Immature natural killer cell (primary cell): ENCODE measurements at regions not wholly inside any gene's neighbourhood (a gene's known extent, or its start where the extent isn't known, plus 50 kb on each side); places are given as distances from the start of the nearest gene placed in this dataset.

Source experiments
- DNase-seq, 3 donors: peaks; one replicate each; pipeline ENCODE4 v3.0.0; 2022; ENCODE audit warnings: mixed read lengths in 1 of 3
- H3K27ac Mint-ChIP-seq, 6 donors: one replicate each; pipeline ENCODE4 v1.8.0; 2020; ENCODE audit warnings: mixed read lengths in 6 of 6, mild to moderate bottlenecking in 5 of 6, inconsistent platforms in 4 of 6, moderate library complexity in 3 of 6
- H3K27me3 Mint-ChIP-seq, 3 donors: one replicate each; pipeline ENCODE4 v1.8.0; 2020 to 2021; ENCODE audit warnings: low read depth in 3 of 3, mild to moderate bottlenecking in 3 of 3, mixed read lengths in 3 of 3, moderate library complexity in 3 of 3, inconsistent platforms in 1 of 3
- H3K36me3 Mint-ChIP-seq, 3 donors: one replicate each; pipeline ENCODE4 v1.8.0; 2020; ENCODE audit warnings: mixed read lengths in 3 of 3, inconsistent platforms in 2 of 3, mild to moderate bottlenecking in 2 of 3
- H3K4me1 Mint-ChIP-seq, 2 donors: one replicate each; pipeline ENCODE4 v1.8.0; 2020; ENCODE audit warnings: inconsistent platforms in 2 of 2, mild to moderate bottlenecking in 2 of 2, mixed read lengths in 2 of 2, moderate library complexity in 1 of 2
- H3K4me3 Mint-ChIP-seq, 5 donors: one replicate each; pipeline ENCODE4 v1.8.0; 2020; ENCODE audit warnings: mild to moderate bottlenecking in 5 of 5, mixed read lengths in 5 of 5, inconsistent platforms in 3 of 5, moderate library complexity in 3 of 5
- H3K9me3 Mint-ChIP-seq, 6 donors: one replicate each; pipeline ENCODE4 v1.8.0; 2020; ENCODE audit warnings: mild to moderate bottlenecking in 6 of 6, mixed read lengths in 6 of 6, inconsistent platforms in 4 of 6, moderate library complexity in 3 of 6

DNA sequence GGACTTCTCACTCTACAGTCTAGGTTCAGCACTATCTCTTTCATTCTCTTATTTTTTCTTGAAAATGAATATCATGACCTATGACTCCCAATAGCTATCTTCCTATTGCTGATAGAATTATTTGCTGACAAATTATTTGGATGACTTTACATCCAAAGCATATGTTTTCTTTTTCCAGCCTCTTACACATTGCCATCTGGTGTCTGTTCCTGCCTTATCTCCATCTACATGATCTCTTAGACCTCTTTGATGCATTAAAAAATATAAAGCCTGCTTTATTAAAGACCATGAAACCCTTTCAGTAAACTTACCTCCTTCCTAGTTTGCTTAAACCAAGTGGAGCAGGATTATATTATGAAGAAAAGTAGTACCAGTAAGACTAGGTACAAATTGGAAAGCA is 700.9 kb upstream of the CXADR start:
- no peak for DNase-seq
- H3K27ac Mint-ChIP-seq: no peak overlapping the region
- H3K36me3 Mint-ChIP-seq: no peaks in the 10 kb centered on the region
- H3K4me1 Mint-ChIP-seq: no peaks in the 10 kb centered on the region
- peaks cover 0 to 2% (median 0%) of the 10 kb centered on the region in 3 donors for H3K27me3 Mint-ChIP-seq
- peaks cover 11 to 50% (median 32%) of the 10 kb centered on the region in 6 donors for H3K9me3 Mint-ChIP-seq
- H3K4me3 Mint-ChIP-seq: no peak overlapping the region

DNA sequence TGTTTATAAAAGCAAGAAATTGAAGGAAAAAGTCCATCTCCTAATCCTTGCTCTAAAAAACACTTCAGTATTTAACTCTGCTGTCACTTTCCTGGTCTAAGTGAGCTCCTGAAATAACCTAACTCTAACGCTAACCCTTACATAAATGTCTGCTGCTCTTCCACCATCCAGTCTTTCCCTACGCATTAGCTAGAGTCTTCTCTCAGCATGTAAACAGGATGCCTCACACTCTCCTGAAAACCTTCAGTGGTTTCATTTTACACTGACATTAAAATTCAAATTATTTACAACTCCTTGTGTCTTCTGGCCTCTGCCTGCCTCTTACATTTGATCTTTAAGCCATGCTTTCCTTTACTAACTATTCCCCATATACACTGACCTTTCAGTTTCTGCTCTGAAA is 697.6 kb upstream of the CXADR start:
- Mint-ChIP-seq H3K4me1 (no peaks in the 10 kb centered on the region), H3K36me3 (no peaks in the 10 kb centered on the region), H3K27me3 (peaks cover 0 to 3% (median 0%) of the 10 kb centered on the region in 3 donors), H3K27ac (no peak overlapping the region), H3K4me3 (no peak overlapping the region), H3K9me3 (peaks cover 16 to 49% (median 30%) of the 10 kb centered on the region in 6 donors)
- no peak for DNase-seq

GRCh38 chr21:16821588-16821987 is 691.3 kb upstream of the CXADR start:
- no peaks in the 10 kb centered on the region for H3K4me1 Mint-ChIP-seq
- peaks cover 0 to 2% (median 1%) of the 10 kb centered on the region in 3 donors for H3K27me3 Mint-ChIP-seq
- H3K4me3 Mint-ChIP-seq: no peak overlapping the region
- no peak for DNase-seq
- H3K36me3 Mint-ChIP-seq: no peaks in the 10 kb centered on the region
- peaks cover 13 to 64% (median 40%) of the 10 kb centered on the region in 6 donors for H3K9me3 Mint-ChIP-seq
- H3K27ac Mint-ChIP-seq: no peak overlapping the region

DNA sequence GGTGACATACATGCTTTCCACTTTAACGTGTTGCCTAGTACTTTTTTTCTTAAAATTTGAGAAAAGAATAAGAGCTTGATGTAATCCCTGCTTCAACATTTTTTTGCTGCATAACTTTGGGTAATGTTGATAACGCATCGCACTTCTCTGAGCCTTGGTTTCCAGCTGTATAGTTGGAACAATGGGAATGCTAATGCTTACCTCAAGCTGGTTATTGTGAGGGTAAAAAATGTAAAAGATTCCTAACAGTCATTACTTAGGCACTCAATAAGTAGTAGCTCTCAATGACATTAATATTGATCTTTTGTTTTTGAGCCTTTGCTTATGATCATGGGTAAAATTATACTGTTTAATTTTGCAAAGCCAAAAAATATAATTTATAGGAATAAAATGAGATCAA is 683.3 kb upstream of the CXADR start:
- Mint-ChIP-seq H3K9me3 (peaks cover 3 to 37% (median 24%) of the 10 kb centered on the region in 6 donors), H3K4me3 (no peak overlapping the region), H3K27ac (no peak overlapping the region), H3K36me3 (no peaks in the 10 kb centered on the region), H3K27me3 (peaks cover 0 to 1% (median 0%) of the 10 kb centered on the region in 3 donors), H3K4me1 (no peaks in the 10 kb centered on the region)
- DNase-seq: no peak

GRCh38 chr21:16832791-16833190 is 680.1 kb upstream of the CXADR start:
- Mint-ChIP-seq H3K4me1 (no peaks in the 10 kb centered on the region), H3K4me3 (no peak overlapping the region), H3K9me3 (peaks cover 2 to 26% (median 23%) of the 10 kb centered on the region in 6 donors), H3K27ac (no peak overlapping the region), H3K36me3 (no peaks in the 10 kb centered on the region), H3K27me3 (no peaks in the 10 kb centered on the region)
- no peak for DNase-seq

DNA sequence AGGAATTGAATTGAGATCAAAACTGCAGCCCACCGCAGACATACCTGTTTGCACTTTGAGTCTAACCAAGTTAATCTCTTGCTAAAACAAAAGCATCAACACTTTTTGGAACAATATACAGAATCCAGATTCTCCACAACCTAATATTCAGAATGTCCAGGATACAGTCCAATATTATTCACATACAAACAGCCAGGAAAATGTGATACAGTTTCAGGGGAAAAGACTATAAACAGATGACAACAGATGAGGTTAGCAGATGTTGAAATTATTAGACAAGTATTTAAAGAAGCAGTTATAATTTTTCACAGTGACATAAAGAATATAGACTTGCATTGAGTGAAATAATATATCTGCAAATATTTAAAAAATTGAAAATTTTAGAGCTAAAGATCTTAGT is 678.1 kb upstream of the CXADR start:
- Mint-ChIP-seq H3K9me3 (peaks cover 0 to 25% (median 16%) of the 10 kb centered on the region in 6 donors), H3K36me3 (no peaks in the 10 kb centered on the region), H3K4me3 (no peak overlapping the region), H3K27me3 (no peaks in the 10 kb centered on the region), H3K27ac (no peak overlapping the region), H3K4me1 (no peaks in the 10 kb centered on the region)
- DNase-seq: no peak

GRCh38 chr21:16837321-16837720 is 675.5 kb upstream of the CXADR start:
- no peak overlapping the region for H3K4me3 Mint-ChIP-seq
- H3K27me3 Mint-ChIP-seq: no peaks in the 10 kb centered on the region
- H3K36me3 Mint-ChIP-seq: no peaks in the 10 kb centered on the region
- H3K27ac Mint-ChIP-seq: no peak overlapping the region
- no peaks in the 10 kb centered on the region for H3K4me1 Mint-ChIP-seq
- peaks cover 4 to 22% (median 9%) of the 10 kb centered on the region in 6 donors for H3K9me3 Mint-ChIP-seq
- DNase-seq: no peak

GRCh38 chr21:16837721-16838120 is 675.1 kb upstream of the CXADR start:
- Mint-ChIP-seq H3K9me3 (peaks cover 4 to 25% (median 11%) of the 10 kb centered on the region in 6 donors), H3K27ac (no peak overlapping the region), H3K36me3 (no peaks in the 10 kb centered on the region), H3K4me3 (no peak overlapping the region), H3K4me1 (no peaks in the 10 kb centered on the region), H3K27me3 (no peaks in the 10 kb centered on the region)
- DNase-seq: no peak

- no peaks in the 10 kb centered on the region for H3K27me3 Mint-ChIP-seq
- no peak for DNase-seq
- H3K4me3 Mint-ChIP-seq: no peak overlapping the region
- no peaks in the 10 kb centered on the region for H3K36me3 Mint-ChIP-seq
- H3K4me1 Mint-ChIP-seq: no peaks in the 10 kb centered on the region
- H3K27ac Mint-ChIP-seq: no peak overlapping the region
- H3K9me3 Mint-ChIP-seq: peaks cover 5 to 31% (median 15%) of the 10 kb centered on the region in 6 donors
Measured at GRCh38 chr21:16838331-16838730, 674.5 kb upstream of the CXADR start.

DNA sequence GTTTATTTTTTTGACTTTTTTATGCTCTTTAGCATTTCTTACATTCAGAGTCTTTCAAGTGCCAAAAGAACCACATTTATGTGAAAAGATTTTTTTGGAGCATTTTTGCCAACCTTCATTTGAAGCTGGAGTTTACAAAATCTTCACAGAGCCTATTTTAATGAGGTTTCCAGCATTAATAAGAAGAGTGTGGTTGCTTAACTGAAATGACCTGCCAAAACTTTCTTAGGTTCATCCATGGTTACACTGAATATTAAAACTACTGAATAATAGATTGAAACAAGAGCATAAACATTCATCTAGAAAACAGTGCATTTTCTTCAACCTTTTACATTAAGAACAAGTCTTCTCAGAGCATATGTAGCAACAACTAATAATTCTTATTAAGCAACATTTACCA is 672.3 kb upstream of the CXADR start:
- Mint-ChIP-seq H3K27me3 (no peaks in the 10 kb centered on the region), H3K36me3 (no peaks in the 10 kb centered on the region), H3K27ac (no peak overlapping the region), H3K9me3 (peaks cover 10 to 44% (median 22%) of the 10 kb centered on the region in 6 donors), H3K4me3 (no peak overlapping the region), H3K4me1 (no peaks in the 10 kb centered on the region)
- no peak for DNase-seq

DNA sequence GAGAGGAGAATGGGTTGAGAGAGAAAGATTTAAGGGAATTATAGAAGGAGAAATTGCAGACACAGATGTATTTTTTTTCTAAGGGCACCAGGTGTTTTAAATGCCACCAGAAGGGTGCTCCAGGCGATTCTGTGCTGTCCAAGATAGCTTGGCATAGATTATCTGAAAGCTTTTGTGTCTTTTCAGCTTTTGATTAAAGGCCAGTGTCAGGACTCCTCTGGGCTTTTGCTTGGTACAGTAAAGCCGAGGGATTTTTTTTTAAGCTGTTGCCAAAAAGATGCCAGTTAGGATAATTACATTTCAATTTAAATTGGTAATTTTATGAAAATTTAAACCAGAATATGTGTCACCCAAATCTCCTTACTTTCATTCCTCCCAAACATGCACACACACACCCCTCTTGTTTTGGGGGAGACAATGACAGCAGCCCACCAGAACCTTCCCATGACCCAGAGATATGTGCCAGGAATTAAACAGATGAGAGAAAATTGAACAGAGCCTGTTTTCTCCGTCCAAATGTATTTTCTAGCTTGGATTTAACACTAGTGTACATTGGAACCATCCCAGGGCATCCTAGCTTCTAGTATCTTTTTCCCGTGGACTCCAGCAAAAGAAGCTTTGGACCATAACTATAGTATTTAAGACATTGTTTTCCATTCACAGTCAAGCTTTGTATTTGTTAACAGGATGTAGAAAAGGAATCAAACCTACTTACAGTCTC is 670.7 kb upstream of the CXADR start:
- no peak for DNase-seq
- no peaks in the 10 kb centered on the region for H3K4me1 Mint-ChIP-seq
- H3K27ac Mint-ChIP-seq: no peak overlapping the region
- H3K4me3 Mint-ChIP-seq: no peak overlapping the region
- no peaks in the 10 kb centered on the region for H3K36me3 Mint-ChIP-seq
- peaks cover 0 to 2% (median 0%) of the 10 kb centered on the region in 3 donors for H3K27me3 Mint-ChIP-seq
- peaks cover 11 to 48% (median 21%) of the 10 kb centered on the region in 6 donors for H3K9me3 Mint-ChIP-seq

DNA sequence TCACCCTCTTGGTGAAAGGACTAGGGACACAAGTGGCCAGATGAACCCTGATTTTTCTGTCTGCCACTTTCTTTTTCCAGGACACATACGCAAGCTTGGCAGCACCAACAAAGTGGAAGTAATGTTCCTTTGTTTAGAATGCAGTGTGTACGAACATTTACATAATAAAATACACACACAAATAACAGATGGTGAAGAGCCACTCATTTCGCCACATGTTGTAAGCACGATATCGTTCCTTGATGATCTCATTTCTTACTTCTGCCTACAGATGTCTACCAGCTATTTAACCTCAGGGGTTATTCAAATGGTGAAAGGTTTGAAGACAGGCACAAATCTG is 670.2 kb upstream of the CXADR start:
- peaks cover 13 to 48% (median 23%) of the 10 kb centered on the region in 6 donors for H3K9me3 Mint-ChIP-seq
- no peaks in the 10 kb centered on the region for H3K36me3 Mint-ChIP-seq
- no peak for DNase-seq
- H3K4me3 Mint-ChIP-seq: no peak overlapping the region
- peaks cover 0 to 2% (median 0%) of the 10 kb centered on the region in 3 donors for H3K27me3 Mint-ChIP-seq
- no peaks in the 10 kb centered on the region for H3K4me1 Mint-ChIP-seq
- no peak overlapping the region for H3K27ac Mint-ChIP-seq

GRCh38 chr21:16847211-16847610 is 665.6 kb upstream of the CXADR start:
- H3K27ac Mint-ChIP-seq: no peak overlapping the region
- H3K4me3 Mint-ChIP-seq: no peak overlapping the region
- DNase-seq: no peak
- peaks cover 9 to 73% (median 24%) of the 10 kb centered on the region in 6 donors for H3K9me3 Mint-ChIP-seq
- no peaks in the 10 kb centered on the region for H3K4me1 Mint-ChIP-seq
- H3K27me3 Mint-ChIP-seq: peaks cover 0 to 2% (median 0%) of the 10 kb centered on the region in 3 donors
- H3K36me3 Mint-ChIP-seq: no peaks in the 10 kb centered on the region

- Mint-ChIP-seq H3K4me1 (no peaks in the 10 kb centered on the region), H3K27ac (no peak overlapping the region), H3K27me3 (peaks cover 0 to 1% (median 0%) of the 10 kb centered on the region in 3 donors), H3K4me3 (no peak overlapping the region), H3K36me3 (no peaks in the 10 kb centered on the region), H3K9me3 (peaks cover 2 to 65% (median 30%) of the 10 kb centered on the region in 6 donors)
- DNase-seq: no peak
Measured at GRCh38 chr21:16851054-16851453, 661.8 kb upstream of the CXADR start.

DNA sequence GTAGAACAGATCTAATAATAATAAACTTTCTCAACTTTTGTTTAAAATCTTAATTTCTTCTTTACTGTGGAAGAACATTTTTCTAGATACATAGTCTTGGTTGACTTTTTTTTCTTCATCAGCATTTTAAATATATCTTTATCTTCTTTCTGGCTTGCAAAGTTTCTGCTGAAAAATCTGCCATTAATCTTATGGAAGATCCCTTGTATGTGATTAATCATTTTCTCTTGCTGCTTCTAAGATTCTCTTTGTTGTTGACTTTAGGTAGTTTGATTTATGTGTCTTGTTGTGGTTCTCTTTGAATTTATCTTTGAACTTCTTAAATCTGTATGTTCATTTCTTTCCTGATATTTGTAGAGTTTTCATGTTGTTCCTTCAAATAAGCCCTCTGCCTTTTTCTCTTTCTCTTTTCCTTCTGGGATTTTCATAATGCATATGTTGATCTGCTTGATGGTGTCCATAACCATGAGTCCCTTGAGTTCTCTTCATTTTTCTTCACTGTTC is 657.6 kb upstream of the CXADR start:
- no peak for DNase-seq
- peaks cover 8 to 68% (median 41%) of the 10 kb centered on the region in 6 donors for H3K9me3 Mint-ChIP-seq
- H3K4me3 Mint-ChIP-seq: no peak overlapping the region
- no peaks in the 10 kb centered on the region for H3K4me1 Mint-ChIP-seq
- no peak overlapping the region for H3K27ac Mint-ChIP-seq
- peaks cover 0 to 4% (median 0%) of the 10 kb centered on the region in 3 donors for H3K36me3 Mint-ChIP-seq
- H3K27me3 Mint-ChIP-seq: peaks cover 0 to 1% (median 0%) of the 10 kb centered on the region in 3 donors
